ENCODE measurements at regions not wholly inside any gene's neighbourhood (a gene's known extent, or its start where the extent isn't known, plus 50 kb on each side); places are given as distances from the start of the nearest gene placed in this dataset.

- Histone ChIP-seq H3K4me3 (ENCODE audit: low read depth in 1 of 2, low read length in 2 of 2) (no peak overlapping the region), H4K20me1 (ENCODE audit: insufficient read depth, low read length) (no peaks in the 10 kb centered on the region), H3K4me2 (ENCODE audit: insufficient read depth, low read length) (no peak overlapping the region), H3K9ac (ENCODE audit: low read depth, low read length) (no peak overlapping the region), H2AFZ (ENCODE audit: low read depth, low read length) (no peak overlapping the region), H3K27ac (ENCODE audit: low read length) (no peak overlapping the region), H3K9me3 (ENCODE audit: insufficient read depth, low read length, severe bottlenecking) (no peaks in the 10 kb centered on the region), H3K4me1 (ENCODE audit: insufficient read depth, low read length) (peaks cover 13% of the 10 kb centered on the region), H3K79me2 (ENCODE audit: insufficient read depth, low read length) (no peaks in the 10 kb centered on the region), H3K36me3 (ENCODE audit: insufficient read depth, low read length) (no peaks in the 10 kb centered on the region), H3K27me3 (ENCODE audit: insufficient read depth, low read length, poor library complexity) (peaks cover 2% of the 10 kb centered on the region)
- TF ChIP-seq CTCF (IDR thresholded peaks at IDR 0.05; ENCODE audit: borderline replicate concordance, extremely low read depth, low read length, poor library complexity, severe bottlenecking): no peak
- TF ChIP-seq EZH2 (IDR thresholded peaks at IDR 0.05; ENCODE audit: borderline replicate concordance, low read depth, low read length, severe bottlenecking): no peak
- DNase-seq: no peak
- no peak for ATAC-seq (ENCODE audit: insufficient read depth, low read depth)
Measured at GRCh38 chr15:97899981-97900380, 60.5 kb upstream of the ARRDC4 start.

GRCh38 chr15:97902140-97902780, 58.2 kb upstream of the ARRDC4 start:
- H3K4me2 ChIP-seq (ENCODE audit: insufficient read depth, low read length): no peak overlapping the region
- no peak overlapping the region for H3K9ac ChIP-seq (ENCODE audit: low read depth, low read length)
- no peak overlapping the region for H3K27ac ChIP-seq (ENCODE audit: low read length)
- ATAC-seq (ENCODE audit: insufficient read depth, low read depth) (no peak), DNase-seq (no peak)
- peaks cover 2% of the 10 kb centered on the region for H3K27me3 ChIP-seq (ENCODE audit: insufficient read depth, low read length, poor library complexity)
- no peak for TF ChIP-seq CTCF (IDR thresholded peaks at IDR 0.05; ENCODE audit: borderline replicate concordance, extremely low read depth, low read length, poor library complexity, severe bottlenecking)
- TF ChIP-seq EZH2 (IDR thresholded peaks at IDR 0.05; ENCODE audit: borderline replicate concordance, low read depth, low read length, severe bottlenecking): no peak
- no peaks in the 10 kb centered on the region for H3K79me2 ChIP-seq (ENCODE audit: insufficient read depth, low read length)
- H3K36me3 ChIP-seq (ENCODE audit: insufficient read depth, low read length): no peaks in the 10 kb centered on the region
- no peaks in the 10 kb centered on the region for H4K20me1 ChIP-seq (ENCODE audit: insufficient read depth, low read length)
- H2AFZ ChIP-seq (ENCODE audit: low read depth, low read length): no peak overlapping the region
- H3K4me1 ChIP-seq (ENCODE audit: insufficient read depth, low read length): peaks cover 13% of the 10 kb centered on the region
- no peaks in the 10 kb centered on the region for H3K9me3 ChIP-seq (ENCODE audit: insufficient read depth, low read length, severe bottlenecking)
- H3K4me3 ChIP-seq (ENCODE audit: low read depth in 1 of 2, low read length in 2 of 2): no peak overlapping the region

- Histone ChIP-seq H2AFZ (ENCODE audit: low read depth, low read length) (no peak overlapping the region), H3K79me2 (ENCODE audit: insufficient read depth, low read length) (no peaks in the 10 kb centered on the region), H3K4me3 (ENCODE audit: low read depth in 1 of 2, low read length in 2 of 2) (peak overlapping the region in 1 of 2 experiments; percentile 52; a peak in 1 of 4 replicates), H3K4me2 (ENCODE audit: insufficient read depth, low read length) (peak overlapping the region; percentile 75), H3K36me3 (ENCODE audit: insufficient read depth, low read length) (no peaks in the 10 kb centered on the region), H3K27ac (ENCODE audit: low read length) (no peak overlapping the region), H3K9me3 (ENCODE audit: insufficient read depth, low read length, severe bottlenecking) (no peaks in the 10 kb centered on the region), H3K27me3 (ENCODE audit: insufficient read depth, low read length, poor library complexity) (peaks cover 2% of the 10 kb centered on the region), H4K20me1 (ENCODE audit: insufficient read depth, low read length) (no peaks in the 10 kb centered on the region), H3K4me1 (ENCODE audit: insufficient read depth, low read length) (peaks cover 13% of the 10 kb centered on the region), H3K9ac (ENCODE audit: low read depth, low read length) (no peak overlapping the region)
- no peak for DNase-seq
- ATAC-seq (ENCODE audit: insufficient read depth, low read depth): no peak
- TF ChIP-seq CTCF (IDR thresholded peaks at IDR 0.05; ENCODE audit: borderline replicate concordance, extremely low read depth, low read length, poor library complexity, severe bottlenecking) (no peak), EZH2 (IDR thresholded peaks at IDR 0.05; ENCODE audit: borderline replicate concordance, low read depth, low read length, severe bottlenecking) (no peak)
Measured at GRCh38 chr15:97903560-97903959, 56.9 kb upstream of the ARRDC4 start.
